ENCODE measurements at regions not wholly inside any gene's neighbourhood (a gene's known extent, or its start where the extent isn't known, plus 50 kb on each side); places are given as distances from the start of the nearest gene placed in this dataset.

- DNase-seq: no peak
These were observed 221.7 kb upstream of the TMC3 start for GRCh38 chr15:81595752-81596151.

DNA sequence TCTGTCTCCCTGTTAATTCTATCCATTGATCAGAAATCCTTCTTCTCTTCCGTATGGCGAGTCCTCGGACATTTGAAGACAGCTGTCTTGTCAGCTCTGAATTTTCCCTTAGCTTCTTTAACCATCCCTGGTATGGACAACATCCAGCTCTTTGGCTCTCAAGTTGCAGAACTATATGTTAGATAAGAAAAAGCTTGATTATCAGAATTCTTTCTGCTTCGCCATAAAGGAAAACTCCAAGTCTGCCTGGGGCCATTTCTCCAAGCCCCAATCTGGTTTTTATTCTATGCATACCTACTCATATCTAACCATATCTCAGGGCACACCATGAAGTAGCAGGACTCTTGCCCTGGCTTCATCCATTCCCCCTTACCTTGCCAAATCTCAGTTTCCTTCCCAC lies 215.7 kb upstream of the TMC3 start:
- no peaks in the 10 kb centered on the region for H3K36me3 ChIP-seq
- DNase-seq: no peak
- no peaks in the 10 kb centered on the region; the same call in 1 of the 2 replicates for H3K27me3 ChIP-seq
- no peaks in the 10 kb centered on the region for H3K4me1 ChIP-seq
- no peak overlapping the region for H3K4me3 ChIP-seq (ENCODE audit: low read depth, low read length)
- H3K9me3 ChIP-seq: no peaks in the 10 kb centered on the region
- TF ChIP-seq, protein P1, sequence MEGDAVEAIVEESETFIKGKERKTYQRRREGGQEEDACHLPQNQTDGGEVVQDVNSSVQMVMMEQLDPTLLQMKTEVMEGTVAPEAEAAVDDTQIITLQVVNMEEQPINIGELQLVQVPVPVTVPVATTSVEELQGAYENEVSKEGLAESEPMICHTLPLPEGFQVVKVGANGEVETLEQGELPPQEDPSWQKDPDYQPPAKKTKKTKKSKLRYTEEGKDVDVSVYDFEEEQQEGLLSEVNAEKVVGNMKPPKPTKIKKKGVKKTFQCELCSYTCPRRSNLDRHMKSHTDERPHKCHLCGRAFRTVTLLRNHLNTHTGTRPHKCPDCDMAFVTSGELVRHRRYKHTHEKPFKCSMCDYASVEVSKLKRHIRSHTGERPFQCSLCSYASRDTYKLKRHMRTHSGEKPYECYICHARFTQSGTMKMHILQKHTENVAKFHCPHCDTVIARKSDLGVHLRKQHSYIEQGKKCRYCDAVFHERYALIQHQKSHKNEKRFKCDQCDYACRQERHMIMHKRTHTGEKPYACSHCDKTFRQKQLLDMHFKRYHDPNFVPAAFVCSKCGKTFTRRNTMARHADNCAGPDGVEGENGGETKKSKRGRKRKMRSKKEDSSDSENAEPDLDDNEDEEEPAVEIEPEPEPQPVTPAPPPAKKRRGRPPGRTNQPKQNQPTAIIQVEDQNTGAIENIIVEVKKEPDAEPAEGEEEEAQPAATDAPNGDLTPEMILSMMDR (IDR thresholded peaks at IDR 0.05; ENCODE audit: low read depth, low read length): no peak

More at GRCh38 chr15:81595752-81596151, 221.7 kb upstream of the TMC3 start:
- H3K9me3 ChIP-seq: no peaks in the 10 kb centered on the region; the same call in 1 of the 2 replicates
- no peaks in the 10 kb centered on the region for H3K36me3 ChIP-seq
- no peaks in the 10 kb centered on the region for H3K27me3 ChIP-seq
- TF ChIP-seq, protein P1 (IDR thresholded peaks at IDR 0.05; ENCODE audit: low read depth, low read length): no peak
- no peak overlapping the region for H3K4me3 ChIP-seq (ENCODE audit: low read depth, low read length)
- H3K4me1 ChIP-seq: no peaks in the 10 kb centered on the region

GRCh38 chr15:81575436-81576123 lies 201.6 kb upstream of the TMC3 start:
- Histone ChIP-seq H3K36me3 (no peaks in the 10 kb centered on the region), H3K4me3 (ENCODE audit: low read depth, low read length) (no peak overlapping the region), H3K4me1 (peaks cover 5% of the 10 kb centered on the region), H3K27me3 (no peaks in the 10 kb centered on the region), H3K9me3 (no peaks in the 10 kb centered on the region)
- DNase-seq: peak; percentile 23
- TF ChIP-seq, protein P1 (IDR thresholded peaks at IDR 0.05; ENCODE audit: low read depth, low read length): no peak

- Histone ChIP-seq H3K4me3 (ENCODE audit: low read depth, low read length) (no peak overlapping the region), H3K36me3 (no peaks in the 10 kb centered on the region), H3K9me3 (no peaks in the 10 kb centered on the region), H3K27me3 (no peaks in the 10 kb centered on the region), H3K4me1 (peaks cover 5% of the 10 kb centered on the region)
- TF ChIP-seq, protein P1 (IDR thresholded peaks at IDR 0.05; ENCODE audit: low read depth, low read length): no peak
- no peak for DNase-seq
These were observed 199.2 kb upstream of the TMC3 start for GRCh38 chr15:81573098-81573746.

- Histone ChIP-seq H3K4me3 (ENCODE audit: low read depth, low read length) (no peak overlapping the region), H3K27me3 (no peaks in the 10 kb centered on the region)
These were observed 198.2 kb upstream of the TMC3 start for GRCh38 chr15:81572190-81572589.

More at GRCh38 chr15:81572190-81572589, 198.2 kb upstream of the TMC3 start:
- Histone ChIP-seq H3K9me3 (no peaks in the 10 kb centered on the region), H3K4me1 (peaks cover 5% of the 10 kb centered on the region), H3K36me3 (no peaks in the 10 kb centered on the region)
- no peak for DNase-seq
- TF ChIP-seq, protein P1 (IDR thresholded peaks at IDR 0.05; ENCODE audit: low read depth, low read length): no peak
